Thyroid gland (tissue), 4 donors: ENCODE measurements at regions not wholly inside any gene's neighbourhood (a gene's known extent, or its start where the extent isn't known, plus 50 kb on each side); places are given as distances from the start of the nearest gene placed in this dataset.

Experiments
- CTCF ChIP-seq, 6 experiments: fragments of 200-600 bp in 3 of 6; fragments of 450-650 bp in 3 of 6; sonication (generic) in 3 of 6; IDR thresholded peaks; one replicate each; pipeline ENCODE4 v1.5.1; 2016 to 2019; ENCODE audit warnings: antibody characterized with exemption in 6 of 6, mild to moderate bottlenecking in 2 of 6, inconsistent platforms in 1 of 6, moderate library complexity in 1 of 6
- POLR2A ChIP-seq, 2 donors: fragments of 450-650 bp; IDR thresholded peaks; one replicate each; pipeline ENCODE4 v1.6.1; 2017; ENCODE audit warnings: antibody characterized with exemption in 2 of 2, mild to moderate bottlenecking in 2 of 2, moderate library complexity in 1 of 2

DNA sequence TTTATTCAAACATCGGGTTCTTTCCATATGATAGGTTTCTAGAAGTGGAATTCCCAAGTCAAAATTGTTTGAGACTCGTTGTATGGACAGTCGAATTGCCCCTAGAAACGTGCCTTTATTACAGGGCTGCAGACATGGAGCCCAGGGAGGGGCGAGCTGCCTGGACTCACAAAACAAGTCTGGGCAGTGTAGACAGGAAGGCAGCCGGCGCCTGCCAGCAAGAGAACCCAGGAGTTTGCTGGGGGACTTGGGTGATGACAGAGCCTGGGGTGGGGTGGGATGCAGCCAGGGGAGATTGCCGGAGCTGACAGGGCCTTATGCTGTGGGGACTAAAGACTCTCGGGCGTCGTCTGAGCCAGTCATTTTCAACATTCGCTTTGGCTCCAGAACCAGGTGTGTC lies 107.4 kb upstream of the MSX1 start:
- no peak for TF ChIP-seq CTCF (IDR thresholded peaks at IDR 0.05)
- TF ChIP-seq POLR2A (IDR thresholded peaks at IDR 0.05): no peak
